GM23248 (cell line): ENCODE measurements at regions not wholly inside any gene's neighbourhood (a gene's known extent, or its start where the extent isn't known, plus 50 kb on each side); places are given as distances from the start of the nearest gene placed in this dataset.

Experiments
- EZH2 ChIP-seq: fragments of 200-600 bp; sonication (generic); IDR thresholded peaks from 2 replicates; pipeline ENCODE4 v1.6.1; 2018; ENCODE audit warnings: antibody characterized with exemption, mild to moderate bottlenecking; ENCODE audit not compliant: insufficient read depth, poor library complexity, severe bottlenecking
- EZH2phosphoT487 ChIP-seq: fragments of 200-600 bp; sonication (generic); IDR thresholded peaks from 2 replicates; pipeline ENCODE4 v1.6.1; 2018; ENCODE audit warnings: antibody characterized with exemption, moderate library complexity, mild to moderate bottlenecking, low read depth; ENCODE audit not compliant: insufficient read depth

GRCh38 chr4:103499094-103499493 lies 220.7 kb downstream of the TACR3 start:
- TF ChIP-seq EZH2 (no peak), EZH2phosphoT487 (no peak)
